GM13977 (cell line): ENCODE measurements at regions not wholly inside any gene's neighbourhood (a gene's known extent, or its start where the extent isn't known, plus 50 kb on each side); places are given as distances from the start of the nearest gene placed in this dataset.
"Not testable (repeated sequence)": the region's sequence is repeated elsewhere in the genome, so short reads cannot be mapped to it uniquely, and the experiment has no call there.

ENCODE experiments used
- DNase-seq: peaks from one replicate; pipeline ENCODE4 v3.0.0; 2012; ENCODE audit warnings: low spot score
- in situ Hi-C: fragments of 300-500 bp; cut with MboI; formaldehyde crosslinking; loops from one replicate; pipeline ENCODE4 v1.12.0; 2022; ENCODE audit warnings: low sequenced_read_pairs, low pct_unique_long_range_greater_than_20kb, mixed read lengths, inconsistent platforms; ENCODE audit not compliant: unreplicated experiment
- TF ChIP-seq, protein P1 (sequence below): IDR thresholded peaks from 2 replicates; pipeline ENCODE4 v1.5.1; 2012; ENCODE audit warnings: mild to moderate bottlenecking, control low read depth; ENCODE audit not compliant: insufficient read depth; ENCODE audit errors: extremely low read depth, missing control alignments

- TF ChIP-seq, protein P1, sequence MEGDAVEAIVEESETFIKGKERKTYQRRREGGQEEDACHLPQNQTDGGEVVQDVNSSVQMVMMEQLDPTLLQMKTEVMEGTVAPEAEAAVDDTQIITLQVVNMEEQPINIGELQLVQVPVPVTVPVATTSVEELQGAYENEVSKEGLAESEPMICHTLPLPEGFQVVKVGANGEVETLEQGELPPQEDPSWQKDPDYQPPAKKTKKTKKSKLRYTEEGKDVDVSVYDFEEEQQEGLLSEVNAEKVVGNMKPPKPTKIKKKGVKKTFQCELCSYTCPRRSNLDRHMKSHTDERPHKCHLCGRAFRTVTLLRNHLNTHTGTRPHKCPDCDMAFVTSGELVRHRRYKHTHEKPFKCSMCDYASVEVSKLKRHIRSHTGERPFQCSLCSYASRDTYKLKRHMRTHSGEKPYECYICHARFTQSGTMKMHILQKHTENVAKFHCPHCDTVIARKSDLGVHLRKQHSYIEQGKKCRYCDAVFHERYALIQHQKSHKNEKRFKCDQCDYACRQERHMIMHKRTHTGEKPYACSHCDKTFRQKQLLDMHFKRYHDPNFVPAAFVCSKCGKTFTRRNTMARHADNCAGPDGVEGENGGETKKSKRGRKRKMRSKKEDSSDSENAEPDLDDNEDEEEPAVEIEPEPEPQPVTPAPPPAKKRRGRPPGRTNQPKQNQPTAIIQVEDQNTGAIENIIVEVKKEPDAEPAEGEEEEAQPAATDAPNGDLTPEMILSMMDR: no peak
These were observed 107.8 kb upstream of the FOLH1 start for GRCh38 chr11:49316180-49316579.

DNA sequence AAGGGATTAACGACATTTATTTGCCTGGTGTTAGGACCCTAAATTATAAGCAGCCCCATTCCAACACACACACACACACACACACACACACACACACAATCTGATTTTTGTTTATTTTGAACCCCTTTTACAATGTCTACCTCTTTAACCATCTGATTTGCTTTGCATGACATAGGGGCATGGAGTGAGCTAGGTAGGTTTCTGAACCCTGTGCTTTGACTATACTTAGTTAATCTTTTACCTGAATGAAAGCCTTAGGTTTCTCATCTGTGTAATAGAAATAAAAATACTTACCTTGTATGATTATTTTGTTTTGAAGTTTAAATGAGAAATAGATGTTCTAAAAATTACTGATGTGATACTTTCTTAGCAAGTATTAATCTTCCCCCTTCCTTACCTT is 94.7 kb upstream of the FOLH1 start:
- TF ChIP-seq, protein P1: no peak
- in situ Hi-C loops: no loop called here
- DNase-seq: no peak

More at GRCh38 chr11:49316180-49316579, 107.8 kb upstream of the FOLH1 start:
- no peak for DNase-seq
- in situ Hi-C loops: no loop called here

DNA sequence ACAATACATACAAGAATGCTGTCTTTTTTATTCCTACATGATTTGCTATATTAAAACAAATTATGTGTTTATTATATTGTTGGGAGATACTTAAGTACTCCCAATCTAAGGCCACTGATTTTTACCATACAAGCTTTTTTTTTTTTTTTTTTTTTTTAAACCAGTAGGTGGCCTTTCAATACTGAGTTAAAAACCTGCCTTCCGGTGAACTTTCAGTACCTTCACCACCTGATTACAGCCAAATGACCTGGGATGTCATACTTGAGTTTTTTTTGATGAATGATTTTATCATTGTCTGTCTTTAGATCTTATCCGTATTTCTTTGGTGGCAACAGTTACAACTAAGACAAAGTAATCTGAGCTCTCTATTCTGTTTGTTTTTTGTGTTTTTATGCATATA is 94.0 kb upstream of the FOLH1 start:
- TF ChIP-seq, protein P1: no peak
- DNase-seq: no peak
- in situ Hi-C loops: no loop called here

DNA sequence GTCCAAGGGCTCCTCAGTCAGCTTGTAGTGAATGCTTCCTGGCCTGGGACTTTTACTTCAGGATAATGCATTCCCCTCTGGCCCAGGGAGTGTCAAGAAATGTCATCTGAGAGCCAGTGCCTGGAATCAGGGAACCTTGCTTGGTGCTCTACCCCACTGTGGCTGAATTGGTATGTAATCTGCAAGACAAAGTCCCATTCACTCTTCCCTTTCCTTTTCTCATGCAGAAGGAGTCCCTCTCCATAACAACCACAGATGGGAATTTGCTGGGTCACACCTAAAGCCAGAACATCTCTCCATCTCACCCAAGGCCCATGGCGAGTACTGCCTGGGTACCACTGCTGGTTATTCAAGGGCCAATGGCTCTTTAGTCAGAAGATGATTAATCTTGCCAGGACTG is 89.6 kb upstream of the FOLH1 start:
- in situ Hi-C loops, DNase-seq: not testable (repeated sequence)

GRCh38 chr11:49283911-49284310 is 75.5 kb upstream of the FOLH1 start:
- DNase-seq, in situ Hi-C loops: not testable (repeated sequence)

DNA sequence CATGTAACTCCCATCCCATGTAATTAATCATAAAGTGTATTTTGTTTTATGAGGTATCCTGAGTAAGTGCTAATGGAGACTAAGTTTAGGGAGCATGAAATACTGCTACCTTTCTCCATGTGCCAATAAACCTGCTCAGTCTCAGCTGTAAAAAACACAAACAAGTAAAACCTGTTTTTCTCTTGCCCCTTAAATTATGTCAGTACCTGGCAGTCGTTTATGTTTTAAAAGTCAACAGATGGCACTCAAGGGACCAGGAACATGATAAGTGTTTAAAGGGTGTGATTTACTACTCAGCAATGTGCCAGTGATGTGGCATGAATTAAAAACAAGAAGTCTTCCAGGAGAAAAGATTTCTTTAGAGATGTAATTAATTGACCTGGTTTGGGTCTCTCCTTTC is 74.9 kb upstream of the FOLH1 start:
- DNase-seq, in situ Hi-C loops: not testable (repeated sequence)

DNA sequence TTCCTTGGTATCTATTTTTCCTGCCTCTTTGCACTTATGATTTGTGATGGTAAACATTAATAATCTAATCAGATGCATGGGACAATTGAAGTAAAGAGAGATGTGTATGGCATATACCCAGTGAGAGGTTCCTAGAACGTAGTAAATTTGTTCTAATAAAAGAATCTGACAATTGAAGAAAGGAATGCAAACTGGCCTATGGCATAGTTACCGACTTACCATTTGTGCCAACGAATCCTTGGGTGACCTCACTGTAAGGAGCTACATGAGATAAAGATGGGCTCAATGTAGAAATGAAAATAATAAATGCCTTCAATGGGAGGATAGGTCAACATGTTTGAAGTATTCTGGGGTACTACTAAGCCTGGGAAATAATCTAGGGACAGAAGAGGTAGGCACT is 73.7 kb upstream of the FOLH1 start:
- DNase-seq, in situ Hi-C loops: not testable (repeated sequence)

- DNase-seq, in situ Hi-C loops: not testable (repeated sequence)
These were observed 69.5 kb upstream of the FOLH1 start for GRCh38 chr11:49277951-49278350.
